WTC11 (cell line): ENCODE measurements at regions not wholly inside any gene's neighbourhood (a gene's known extent, or its start where the extent isn't known, plus 50 kb on each side); places are given as distances from the start of the nearest gene placed in this dataset.

Source experiments
- CREM ChIP-seq: sonication (generic); formaldehyde crosslinking; IDR thresholded peaks from 2 replicates; pipeline ENCODE4 v1.8.1; 2022; ENCODE audit warnings: mild to moderate bottlenecking, missing genetic modification reagents, moderate library complexity
- CTCF ChIP-seq: fragments of 200-600 bp; IDR thresholded peaks from 2 replicates; pipeline ENCODE4 v1.8.0; 2022; ENCODE audit warnings: antibody characterized with exemption
- ETV6 ChIP-seq: sonication (generic); formaldehyde crosslinking; IDR thresholded peaks from 2 replicates; pipeline ENCODE4 v1.8.1; 2022; ENCODE audit warnings: mild to moderate bottlenecking, missing genetic modification reagents
- FOXJ3 ChIP-seq: sonication (generic); formaldehyde crosslinking; IDR thresholded peaks from 2 replicates; pipeline ENCODE4 v1.9.0; 2021; ENCODE audit warnings: missing genetic modification reagents, mild to moderate bottlenecking, borderline replicate concordance
- IRF2 ChIP-seq: sonication (generic); formaldehyde crosslinking; IDR thresholded peaks from 2 replicates; pipeline ENCODE4 v1.8.0; 2022; ENCODE audit warnings: low read depth, missing genetic modification reagents, borderline replicate concordance
- MXD4 ChIP-seq: fragments of 250-450 bp; sonication (Bioruptor Pico); IDR thresholded peaks from 2 replicates; pipeline ENCODE4 v1.8.0; 2021; ENCODE audit warnings: mild to moderate bottlenecking, moderate library complexity, borderline replicate concordance
- NR2C2 ChIP-seq: sonication (generic); formaldehyde crosslinking; IDR thresholded peaks from 2 replicates; pipeline ENCODE4 v1.8.0; 2022; ENCODE audit warnings: mild to moderate bottlenecking, missing genetic modification reagents
- PRDM15 ChIP-seq: sonication (generic); formaldehyde crosslinking; IDR thresholded peaks from 2 replicates; pipeline ENCODE4 v1.8.0; 2022; ENCODE audit warnings: missing genetic modification reagents
- PREB ChIP-seq: sonication (generic); formaldehyde crosslinking; IDR thresholded peaks from 2 replicates; pipeline ENCODE4 v1.8.1; 2022; ENCODE audit warnings: mild to moderate bottlenecking, missing genetic modification reagents, moderate library complexity, borderline replicate concordance
- SOX15 ChIP-seq: fragments of 250-450 bp; sonication (Bioruptor Pico); IDR thresholded peaks from 2 replicates; pipeline ENCODE4 v1.9.0; 2021; ENCODE audit warnings: mild to moderate bottlenecking
- SP1 ChIP-seq: sonication (generic); formaldehyde crosslinking; conservative IDR thresholded peaks from 2 replicates; pipeline ENCODE4 v1.8.1; 2022; ENCODE audit warnings: missing genetic modification reagents
- TEAD4 ChIP-seq: sonication (generic); formaldehyde crosslinking; IDR thresholded peaks from 2 replicates; pipeline ENCODE4 v1.8.0; 2022; ENCODE audit warnings: mild to moderate bottlenecking, missing genetic modification reagents
- ZNF121 ChIP-seq: sonication (generic); formaldehyde crosslinking; IDR thresholded peaks from 2 replicates; pipeline ENCODE4 v1.8.0; 2023; ENCODE audit warnings: missing genetic modification reagents
- ZNF138 ChIP-seq: sonication (generic); formaldehyde crosslinking; conservative IDR thresholded peaks from 2 replicates; pipeline ENCODE4 v1.8.1; 2022; ENCODE audit warnings: mild to moderate bottlenecking, moderate library complexity, missing genetic modification reagents

GRCh38 chr5:29758986-29759421, 1434.5 kb upstream of the CDH6 start:
- TF ChIP-seq NR2C2 (no peak), CTCF (no peak), MXD4 (CRISPR knock-in tag) (no peak), PRDM15 (CRISPR knock-in tag) (no peak), ZNF121 (no peak), IRF2 (no peak), SP1 (CRISPR knock-in tag) (no peak), TEAD4 (CRISPR knock-in tag) (no peak), PREB (CRISPR knock-in tag) (no peak), ZNF138 (no peak), SOX15 (no peak), CREM (CRISPR knock-in tag) (no peak), FOXJ3 (no peak), ETV6 (no peak)
